Right lobe of liver (tissue), 6 donors: ENCODE measurements at regions not wholly inside any gene's neighbourhood (a gene's known extent, or its start where the extent isn't known, plus 50 kb on each side); places are given as distances from the start of the nearest gene placed in this dataset.

Experiments
- ATAC-seq, 4 donors: fragments of 200-7000 bp; cut with Tn5 transposase; one replicate each; pipeline ENCODE4 v1.9.1; 2020; ENCODE audit warnings: mild to moderate bottlenecking in 4 of 4, moderate library complexity in 4 of 4
- DNase-seq, 3 donors: peaks; one replicate each; pipeline ENCODE4 v3.0.0-alpha.2; 2020
- H3K27ac ChIP-seq, 3 donors: fragments of 200-600 bp; one replicate each; pipeline ENCODE4 v1.8.0; 2022
- H3K27me3 ChIP-seq, 2 donors: fragments of 200-600 bp; one replicate each; pipeline ENCODE4 v1.8.0; 2022
- H3K36me3 ChIP-seq, 4 donors: fragments of 200-600 bp; sonication (generic) in 1 of 4; one replicate each; pipeline versions ENCODE4 v1.5.1 to v1.8.0; 2017 to 2022; ENCODE audit warnings: control low read depth in 1 of 4
- H3K4me1 ChIP-seq, 4 donors: fragments of 200-600 bp; sonication (generic) in 1 of 4; one replicate each; pipeline versions ENCODE4 v1.5.1 to v1.8.0; 2017 to 2022; ENCODE audit warnings: control low read depth in 1 of 4
- H3K4me3 ChIP-seq, 3 donors: fragments of 200-600 bp; one replicate each; pipeline ENCODE4 v1.8.0; 2022
- H3K9me3 ChIP-seq, 4 donors: fragments of 200-600 bp; sonication (generic) in 1 of 4; one replicate each; pipeline versions ENCODE4 v1.5.1 to v1.8.0; 2017 to 2022; ENCODE audit warnings: control low read depth in 1 of 4
- POLR2A ChIP-seq: fragments of 450-650 bp; IDR thresholded peaks from one replicate; pipeline ENCODE4 v1.6.1; 2017; ENCODE audit warnings: antibody characterized with exemption, mild to moderate bottlenecking
- WGBS: methylation state at CpG from one replicate; pipeline ENCODE4 v1.1.6; 2018; ENCODE audit warnings: low coverage, low lambda C conversion rate; ENCODE audit not compliant: insufficient coverage; ENCODE audit errors: missing lambda C conversion rate; 5-methylcytosine and 5-hydroxymethylcytosine counted together
- intact Hi-C, 2 donors: fragments of 100-400 bp; cut with DNase I; formaldehyde crosslinking; loops; one replicate each; pipeline versions ENCODE4 v1.11.2 to v1.14.1; 2022
- TF ChIP-seq, protein P1 (sequence below), 4 donors: fragments of 200-600 bp in 3 of 4; fragments of 450-650 bp in 1 of 4; IDR thresholded peaks; one replicate each; pipeline versions ENCODE4 v1.5.1 to v1.8.0; 2016 to 2022; ENCODE audit warnings: antibody characterized with exemption in 4 of 4, mild to moderate bottlenecking in 2 of 4
- donor health status: DM: no; HTN: yes; CAD: no.
- donor health status: DM: no; HTN: no; CAD: no.
- donor health status: DM: no; HTN: no; CAD: no.
- donor health status: DM: no; HTN: yes; CAD: no.
- donor health status: DM: no; HTN: yes; CAD: no.

DNA sequence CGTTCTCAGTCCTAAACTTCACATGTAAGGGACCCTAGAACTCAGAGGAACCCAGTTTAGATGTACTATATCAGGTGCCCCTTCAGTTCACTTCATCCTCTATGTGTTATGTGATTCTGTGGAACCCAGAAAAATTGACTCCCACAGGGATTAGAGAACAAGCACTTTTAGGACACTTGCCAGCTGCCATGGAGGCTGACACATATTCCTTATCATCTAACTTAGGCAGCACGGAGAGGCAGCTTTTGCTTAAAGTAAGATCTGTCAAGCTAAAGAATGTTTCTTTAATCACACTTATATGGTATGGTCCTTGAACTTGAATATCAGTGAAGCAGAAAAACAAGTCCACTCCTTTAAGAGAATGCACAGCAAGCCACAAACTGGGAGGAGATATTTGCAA is 701.5 kb upstream of the ID4 start:
- WGBS, result 8% methylated on average over 2 of the region's 2 CpGs

DNA sequence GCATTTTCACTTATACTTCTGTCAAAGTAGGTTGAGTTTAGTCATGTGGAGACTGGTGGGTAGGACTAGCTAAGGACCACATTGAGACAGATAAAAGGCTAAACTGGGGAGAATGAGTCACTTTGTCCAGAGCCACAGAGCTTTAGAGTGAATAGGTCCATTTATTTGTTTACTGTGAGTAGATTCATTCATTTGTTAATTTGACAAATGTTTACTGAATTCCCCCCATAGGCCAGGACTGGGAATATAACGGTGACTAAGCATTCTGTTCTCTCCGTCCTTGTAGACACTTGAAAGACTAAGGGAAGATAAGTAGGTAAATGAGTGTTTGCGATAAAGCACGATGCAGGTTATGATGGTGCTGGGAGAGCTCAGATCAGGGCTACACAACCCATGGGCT is 699.7 kb upstream of the ID4 start:
- Histone ChIP-seq H3K4me1 (no peaks in the 10 kb centered on the region), H3K9me3 (no peaks in the 10 kb centered on the region), H3K27ac (no peak overlapping the region), H3K4me3 (no peak overlapping the region), H3K27me3 (no peaks in the 10 kb centered on the region), H3K36me3 (no peaks in the 10 kb centered on the region)
- DNase-seq (no peak), ATAC-seq (no peak)
- TF ChIP-seq, protein P1, sequence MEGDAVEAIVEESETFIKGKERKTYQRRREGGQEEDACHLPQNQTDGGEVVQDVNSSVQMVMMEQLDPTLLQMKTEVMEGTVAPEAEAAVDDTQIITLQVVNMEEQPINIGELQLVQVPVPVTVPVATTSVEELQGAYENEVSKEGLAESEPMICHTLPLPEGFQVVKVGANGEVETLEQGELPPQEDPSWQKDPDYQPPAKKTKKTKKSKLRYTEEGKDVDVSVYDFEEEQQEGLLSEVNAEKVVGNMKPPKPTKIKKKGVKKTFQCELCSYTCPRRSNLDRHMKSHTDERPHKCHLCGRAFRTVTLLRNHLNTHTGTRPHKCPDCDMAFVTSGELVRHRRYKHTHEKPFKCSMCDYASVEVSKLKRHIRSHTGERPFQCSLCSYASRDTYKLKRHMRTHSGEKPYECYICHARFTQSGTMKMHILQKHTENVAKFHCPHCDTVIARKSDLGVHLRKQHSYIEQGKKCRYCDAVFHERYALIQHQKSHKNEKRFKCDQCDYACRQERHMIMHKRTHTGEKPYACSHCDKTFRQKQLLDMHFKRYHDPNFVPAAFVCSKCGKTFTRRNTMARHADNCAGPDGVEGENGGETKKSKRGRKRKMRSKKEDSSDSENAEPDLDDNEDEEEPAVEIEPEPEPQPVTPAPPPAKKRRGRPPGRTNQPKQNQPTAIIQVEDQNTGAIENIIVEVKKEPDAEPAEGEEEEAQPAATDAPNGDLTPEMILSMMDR (IDR thresholded peaks at IDR 0.05), result no peak
- no peak for TF ChIP-seq POLR2A
- 52% methylated on average over 4 of the region's 4 CpGs for WGBS
- intact Hi-C loops, result no loop called here

More for the DNA sequence above, 701.5 kb upstream of the ID4 start:
- Histone ChIP-seq H3K27me3 (no peaks in the 10 kb centered on the region), H3K27ac (no peak overlapping the region), H3K9me3 (no peaks in the 10 kb centered on the region), H3K36me3 (no peaks in the 10 kb centered on the region), H3K4me1 (no peaks in the 10 kb centered on the region), H3K4me3 (no peak overlapping the region)
- TF ChIP-seq POLR2A, result no peak
- TF ChIP-seq, protein P1 (IDR thresholded peaks at IDR 0.05), result no peak
- DNase-seq (no peak), ATAC-seq (no peak)
- intact Hi-C loops, result no loop called here

DNA sequence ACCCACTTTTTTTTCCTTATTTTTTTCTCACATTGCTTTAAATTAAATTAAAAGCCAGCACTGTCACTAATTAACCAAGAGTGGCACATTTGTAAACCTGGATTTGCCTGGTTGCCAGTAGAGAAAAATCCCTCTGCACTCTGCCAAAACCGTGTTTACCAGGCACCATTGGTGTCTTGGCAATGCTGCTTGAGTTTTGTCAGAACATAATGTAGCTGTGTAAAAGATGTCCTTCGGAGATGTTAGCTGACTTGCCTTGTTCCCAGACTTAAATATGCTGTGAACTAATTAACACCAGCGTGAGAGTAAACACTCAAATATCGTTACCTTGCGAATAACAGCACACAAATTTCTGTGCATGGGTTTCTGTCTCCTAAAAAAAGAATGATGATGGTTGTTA is 694.9 kb upstream of the ID4 start:
- TF ChIP-seq POLR2A, result no peak
- TF ChIP-seq, protein P1 (IDR thresholded peaks at IDR 0.05), result no peak
- no peaks in the 10 kb centered on the region for H3K36me3 ChIP-seq
- no peaks in the 10 kb centered on the region for H3K4me1 ChIP-seq
- ATAC-seq, result no peak
- no peak for DNase-seq
- WGBS, result 49% methylated on average over 5 of the region's 5 CpGs
- no peaks in the 10 kb centered on the region for H3K27me3 ChIP-seq
- no peak overlapping the region for H3K4me3 ChIP-seq
- no peak overlapping the region for H3K27ac ChIP-seq
- H3K9me3 ChIP-seq, result no peaks in the 10 kb centered on the region
- intact Hi-C loops, result no loop called here

DNA sequence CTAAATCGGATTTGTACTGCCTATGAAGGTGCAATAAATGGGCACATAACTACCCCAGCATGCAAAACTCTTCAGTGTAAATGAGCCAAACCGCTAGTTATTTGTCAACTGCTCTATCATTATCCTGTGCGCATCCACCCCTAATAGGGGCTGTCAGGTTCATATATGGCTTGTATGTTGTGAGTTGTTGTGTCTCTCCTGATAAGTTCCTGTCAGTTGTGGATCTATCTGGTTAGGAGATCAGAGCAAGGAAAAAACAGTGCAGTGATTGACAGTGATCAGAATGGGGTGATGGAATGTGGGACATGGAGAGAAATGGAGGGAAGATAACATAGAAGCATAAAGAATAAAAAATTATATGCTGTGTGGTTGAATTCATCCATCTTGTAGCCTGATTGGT is 686.9 kb upstream of the ID4 start:
- no peaks in the 10 kb centered on the region for H3K27me3 ChIP-seq
- no peak for ATAC-seq
- 65% methylated on average over 3 of the region's 3 CpGs for WGBS

More for the DNA sequence above, 686.9 kb upstream of the ID4 start:
- no peak for DNase-seq
- Histone ChIP-seq H3K4me1 (no peaks in the 10 kb centered on the region), H3K27ac (no peak overlapping the region), H3K4me3 (no peak overlapping the region), H3K36me3 (no peaks in the 10 kb centered on the region), H3K9me3 (no peaks in the 10 kb centered on the region)
- intact Hi-C loops, result no loop called here
- no peak for TF ChIP-seq POLR2A
- TF ChIP-seq, protein P1 (IDR thresholded peaks at IDR 0.05), result no peak
